Prostate gland (tissue), 2 donors: ENCODE measurements at regions not wholly inside any gene's neighbourhood (a gene's known extent, or its start where the extent isn't known, plus 50 kb on each side); places are given as distances from the start of the nearest gene placed in this dataset.

Experiments
- DNase-seq: peaks from one replicate; pipeline ENCODE4 v3.0.0-alpha.2; 2019; ENCODE audit warnings: low spot score
- H3K27ac ChIP-seq, 2 donors: fragments of 200-600 bp; sonication (generic); 2 replicates each; pipeline ENCODE4 v1.5.1; 2017 to 2019
- H3K27me3 ChIP-seq: fragments of 200-600 bp; sonication (generic); replicated peaks from 2 replicates; pipeline ENCODE4 v1.5.1; 2019; ENCODE audit not compliant: insufficient read depth
- H3K36me3 ChIP-seq, 2 donors: fragments of 200-600 bp; sonication (generic); 1 replicate in 1 of 2; 2 replicates in 1 of 2; pipeline versions ENCODE4 v1.5.1 to v1.8.1; 2017 to 2019
- H3K4me1 ChIP-seq: fragments of 200-600 bp; sonication (generic); replicated peaks from 2 replicates; pipeline ENCODE4 v1.5.1; 2019
- H3K4me3 ChIP-seq, 2 donors: fragments of 200-600 bp; sonication (generic); 2 replicates each; pipeline ENCODE4 v1.5.1; 2017 to 2019
- H3K9me3 ChIP-seq: fragments of 200-600 bp; sonication (generic); 2 replicates; pipeline ENCODE4 v1.5.1; 2017
- CTCF ChIP-seq, 4 experiments: fragments of 200-600 bp in 2 of 4; fragments of 450-650 bp in 2 of 4; sonication (generic) in 2 of 4; IDR thresholded peaks; 1 replicate in 3 of 4; 2 replicates in 1 of 4; pipeline ENCODE4 v1.5.1; 2016 to 2019; ENCODE audit warnings: antibody characterized with exemption in 4 of 4, mild to moderate bottlenecking in 2 of 4, moderate library complexity in 2 of 4
- POLR2A ChIP-seq: fragments of 450-650 bp; IDR thresholded peaks from one replicate; pipeline ENCODE4 v1.6.1; 2016; ENCODE audit warnings: antibody characterized with exemption, mild to moderate bottlenecking
- POLR2AphosphoS5 ChIP-seq: sonication (generic); formaldehyde crosslinking; IDR thresholded peaks from one replicate; pipeline ENCODE4 v1.6.1; 2017; ENCODE audit warnings: antibody characterized with exemption
- WGBS: methylation state at CpG from one replicate; pipeline ENCODE4 v1.1.5; 2018; 5-methylcytosine and 5-hydroxymethylcytosine counted together
- intact Hi-C: fragments of 100-400 bp; cut with DNase I; formaldehyde crosslinking; loops from one replicate; pipeline ENCODE4 v1.14.2; 2022

- Histone ChIP-seq H3K4me3 (no peak overlapping the region), H3K9me3 (no peaks in the 10 kb centered on the region), H3K27me3 (no peaks in the 10 kb centered on the region), H3K27ac (no peak overlapping the region), H3K4me1 (no peaks in the 10 kb centered on the region), H3K36me3 (no peaks in the 10 kb centered on the region)
- intact Hi-C loops = no loop called here
- no peak for DNase-seq
- TF ChIP-seq POLR2A (no peak), POLR2AphosphoS5 (no peak), CTCF (IDR thresholded peaks at IDR 0.05) (no peak)
- WGBS = 47% methylated on average over 2 of the region's 2 CpGs
Observed at GRCh38 chr1:168842916-168843315, 113.9 kb upstream of the DPT start.

- DNase-seq = no peak
- H3K27ac ChIP-seq = no peak overlapping the region
- no peaks in the 10 kb centered on the region for H3K4me1 ChIP-seq
- 88% methylated on average over 4 of the region's 4 CpGs for WGBS
- intact Hi-C loops = no loop called here
- no peaks in the 10 kb centered on the region for H3K36me3 ChIP-seq
- no peaks in the 10 kb centered on the region for H3K9me3 ChIP-seq
- no peak overlapping the region for H3K4me3 ChIP-seq
- H3K27me3 ChIP-seq = no peaks in the 10 kb centered on the region
- TF ChIP-seq CTCF (IDR thresholded peaks at IDR 0.05) = no peak
- TF ChIP-seq POLR2A = no peak
- no peak for TF ChIP-seq POLR2AphosphoS5
Observed at GRCh38 chr1:168843401-168843800, 114.4 kb upstream of the DPT start.

DNA sequence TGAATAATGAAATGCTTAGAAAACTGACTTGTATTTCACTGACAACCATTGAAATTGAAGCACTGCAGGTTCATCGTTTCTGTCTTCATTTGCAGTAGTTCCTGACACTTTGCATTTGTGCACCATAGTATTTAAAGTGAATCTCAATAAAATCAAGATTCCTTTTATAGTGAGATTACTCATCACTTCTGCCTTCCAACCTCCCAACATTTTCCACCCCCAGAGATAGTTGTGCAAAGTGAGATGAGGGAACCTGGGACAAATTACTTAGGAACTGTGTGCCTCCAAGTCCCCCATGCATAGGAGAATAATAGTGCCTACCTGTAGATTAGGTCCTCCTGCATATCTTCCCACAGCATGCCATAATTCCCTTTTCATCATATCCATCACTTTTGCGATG is 114.9 kb upstream of the DPT start:
- WGBS = 97% methylated on average over 2 of the region's 2 CpGs
- Histone ChIP-seq H3K27me3 (no peaks in the 10 kb centered on the region), H3K27ac (no peak overlapping the region), H3K4me1 (no peaks in the 10 kb centered on the region), H3K36me3 (no peaks in the 10 kb centered on the region), H3K4me3 (no peak overlapping the region), H3K9me3 (no peaks in the 10 kb centered on the region)
- intact Hi-C loops = no loop called here
- DNase-seq = no peak
- TF ChIP-seq POLR2AphosphoS5 (no peak), POLR2A (no peak), CTCF (IDR thresholded peaks at IDR 0.05) (no peak)

DNA sequence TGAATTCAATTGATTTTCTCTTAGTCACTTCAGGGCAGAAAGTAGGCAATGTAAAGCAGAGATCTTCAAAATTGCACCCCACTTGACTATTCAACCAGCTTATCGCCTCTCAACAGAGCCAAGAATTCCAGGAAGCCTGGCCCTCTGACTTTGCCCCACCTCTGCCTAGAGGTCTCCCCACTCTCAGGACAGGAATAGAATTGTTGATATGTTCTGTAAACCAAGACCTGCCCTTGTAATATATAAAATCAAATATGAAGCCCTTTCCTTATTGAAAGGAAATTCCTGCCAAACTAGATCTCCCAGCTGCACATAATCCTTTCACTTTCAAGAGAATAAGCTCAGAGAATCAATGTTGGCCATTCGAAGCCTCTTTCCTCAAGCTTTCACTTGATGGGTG is 116.1 kb upstream of the DPT start:
- no peak overlapping the region for H3K27ac ChIP-seq
- no peak for DNase-seq
- intact Hi-C loops = no loop called here
- no peaks in the 10 kb centered on the region for H3K9me3 ChIP-seq
- no peaks in the 10 kb centered on the region for H3K36me3 ChIP-seq
- H3K4me3 ChIP-seq = no peak overlapping the region
- no peaks in the 10 kb centered on the region for H3K27me3 ChIP-seq
- TF ChIP-seq POLR2A = no peak
- TF ChIP-seq POLR2AphosphoS5 = no peak
- no peak for TF ChIP-seq CTCF (IDR thresholded peaks at IDR 0.05)
- WGBS = 68% methylated on average over 2 of the region's 2 CpGs
- H3K4me1 ChIP-seq = no peaks in the 10 kb centered on the region

GRCh38 chr1:168848051-168848450 is 119.0 kb upstream of the DPT start:
- intact Hi-C loops = no loop called here
- Histone ChIP-seq H3K9me3 (no peaks in the 10 kb centered on the region), H3K4me3 (no peak overlapping the region), H3K36me3 (no peaks in the 10 kb centered on the region), H3K27me3 (no peaks in the 10 kb centered on the region), H3K27ac (no peak overlapping the region), H3K4me1 (no peaks in the 10 kb centered on the region)
- no peak for DNase-seq
- WGBS = 73% methylated on average over 3 of the region's 3 CpGs
- TF ChIP-seq CTCF (IDR thresholded peaks at IDR 0.05) (no peak), POLR2AphosphoS5 (no peak), POLR2A (no peak)
